ENCODE measurements at regions not wholly inside any gene's neighbourhood (a gene's known extent, or its start where the extent isn't known, plus 50 kb on each side); places are given as distances from the start of the nearest gene placed in this dataset.

GRCh38 chr15:94607176-94607654 is 375.9 kb downstream of the MCTP2 start:
- DNase-seq: no peak

- no peak for DNase-seq
Measured at GRCh38 chr15:94610069-94610468, 378.7 kb downstream of the MCTP2 start.

DNA sequence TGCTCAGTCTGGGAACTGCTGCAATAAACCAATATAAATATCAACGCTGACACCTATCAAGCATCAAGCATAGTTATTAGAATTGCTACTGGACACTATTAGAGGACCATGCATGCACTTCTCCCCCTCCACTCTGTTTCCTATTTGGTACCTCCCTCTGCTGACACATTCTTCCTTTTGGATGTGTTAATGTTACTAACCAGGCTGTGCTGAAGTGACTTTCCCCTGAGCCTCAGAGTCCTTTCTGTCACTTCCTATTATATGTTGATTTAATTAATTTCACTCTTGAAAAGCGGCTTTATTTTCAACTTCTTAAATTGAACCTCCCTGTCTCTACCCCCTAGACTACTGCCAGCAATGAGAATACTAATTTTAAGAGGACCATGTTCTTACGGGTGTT is 379.1 kb downstream of the MCTP2 start:
- DNase-seq: no peak

GRCh38 chr15:94611656-94612055 is 380.3 kb downstream of the MCTP2 start:
- DNase-seq: no peak

- DNase-seq: no peak
Measured at GRCh38 chr15:94615688-94616087, 384.3 kb downstream of the MCTP2 start.

DNA sequence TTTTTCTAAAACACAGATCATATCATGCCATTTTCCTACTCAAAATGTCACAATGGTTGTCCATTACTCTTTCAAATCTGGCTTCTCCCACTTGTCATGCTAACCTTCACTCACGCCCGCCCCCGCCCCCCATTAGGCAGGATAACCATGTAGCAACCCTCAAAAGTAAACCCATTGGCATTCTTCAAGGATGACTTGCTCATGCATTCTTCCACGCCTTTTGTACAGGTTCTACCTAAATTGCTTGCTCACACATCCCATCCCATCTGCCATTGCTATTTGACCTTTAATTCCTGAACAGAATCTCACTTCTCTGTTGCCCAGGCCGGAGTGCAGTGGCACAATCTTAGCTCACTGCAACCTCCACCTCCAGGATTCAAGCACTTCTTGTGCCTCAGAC is 389.3 kb downstream of the MCTP2 start:
- no peak for DNase-seq

DNA sequence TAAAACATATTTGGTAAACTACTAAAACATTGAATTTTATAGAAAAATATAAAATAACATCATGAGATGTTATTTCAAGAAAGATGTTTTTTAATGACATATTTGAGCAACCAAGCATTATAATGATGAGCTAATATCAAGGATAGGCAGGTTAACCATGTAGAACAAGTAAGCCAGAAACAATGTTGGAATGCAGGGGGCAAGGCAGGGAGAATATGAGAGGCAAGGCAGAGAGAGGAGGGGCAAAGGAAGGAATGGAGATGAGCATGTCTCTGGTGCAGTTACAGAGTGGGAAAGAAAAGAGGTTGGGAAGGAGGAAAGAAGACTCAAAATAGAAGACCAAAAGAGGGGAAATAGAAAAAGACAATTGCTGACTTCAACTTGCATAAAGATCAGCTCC is 390.4 kb downstream of the MCTP2 start:
- no peak for DNase-seq

DNA sequence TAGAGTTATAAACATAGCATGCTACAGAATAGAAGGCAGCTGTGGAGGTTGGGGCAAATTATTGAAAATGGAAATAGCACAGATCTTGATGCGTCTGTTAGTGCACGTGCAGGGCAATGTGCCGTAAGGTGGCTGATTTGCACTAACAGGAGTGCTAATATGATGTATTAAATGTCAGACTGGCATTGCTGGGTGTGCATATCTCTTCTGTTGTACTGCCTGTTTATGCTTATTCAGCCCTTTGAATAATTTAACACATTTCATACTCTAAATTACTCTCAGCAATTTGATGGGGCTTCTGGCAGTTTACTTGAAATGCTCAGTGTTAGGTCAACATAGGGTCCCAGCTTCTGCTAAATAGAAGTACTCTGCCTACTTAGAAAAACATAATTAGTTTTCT is 395.6 kb downstream of the MCTP2 start:
- DNase-seq: no peak

DNA sequence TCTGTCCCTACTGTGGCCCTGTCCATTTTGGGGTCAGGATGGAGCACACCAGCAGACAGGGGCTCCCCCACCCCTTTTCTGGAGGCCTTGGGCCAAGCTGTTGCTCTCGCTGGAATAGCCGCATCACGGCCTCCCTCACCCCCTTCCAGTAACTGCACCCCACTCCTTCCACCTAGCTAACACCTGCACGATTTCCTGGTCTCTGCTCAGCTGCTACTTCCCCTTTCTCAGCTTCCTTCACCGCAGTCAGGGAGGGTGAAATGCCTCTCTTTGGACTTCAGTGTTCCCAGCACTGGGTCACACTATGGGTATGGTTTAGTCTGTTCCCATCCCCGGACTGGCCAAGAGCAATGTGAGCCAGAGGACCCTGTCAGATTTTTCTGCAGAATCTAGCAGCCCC is 400.2 kb downstream of the MCTP2 start:
- DNase-seq: no peak

DNA sequence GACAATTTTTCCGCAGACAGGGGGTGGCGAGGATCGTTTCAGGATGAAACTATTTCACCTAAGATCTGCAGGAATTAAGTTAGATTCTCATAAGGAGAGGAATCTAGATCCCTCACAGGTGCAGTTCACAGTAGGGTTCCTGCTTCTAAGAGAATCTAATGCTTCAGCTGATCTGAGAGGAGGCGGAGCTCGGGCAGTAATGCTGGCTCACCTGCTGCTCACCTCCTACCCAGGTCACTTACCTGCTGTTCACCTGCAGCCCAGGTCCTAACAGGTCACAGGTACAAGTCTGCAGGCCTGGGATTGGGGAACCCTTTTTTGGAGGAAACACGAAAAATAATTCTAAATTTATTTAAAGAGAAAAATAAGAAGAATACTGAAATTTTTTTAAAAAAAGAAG is 406.8 kb downstream of the MCTP2 start:
- no peak for DNase-seq

GRCh38 chr15:94639701-94640100 is 408.3 kb downstream of the MCTP2 start:
- no peak for DNase-seq

DNA sequence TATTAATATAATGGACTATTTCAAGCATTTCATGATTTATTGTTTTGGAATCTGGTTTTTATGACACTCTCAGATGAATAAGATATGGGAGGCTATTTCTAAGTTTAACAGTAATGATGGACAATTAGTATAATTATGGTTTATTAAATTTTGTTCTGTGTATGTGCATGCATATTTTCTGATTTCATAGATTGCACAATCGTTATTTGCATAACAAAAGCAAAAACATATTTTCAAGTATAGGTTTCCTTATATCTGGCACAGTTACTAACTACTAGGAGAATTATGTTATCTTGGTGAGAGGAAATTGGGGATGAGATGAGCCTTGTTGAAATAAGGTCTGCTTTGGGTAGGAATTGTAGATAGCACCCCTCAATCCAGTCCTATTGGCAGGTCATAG is 413.1 kb downstream of the MCTP2 start:
- DNase-seq: no peak

- DNase-seq: no peak
Measured at GRCh38 chr15:94653071-94653470, 421.7 kb downstream of the MCTP2 start.

DNA sequence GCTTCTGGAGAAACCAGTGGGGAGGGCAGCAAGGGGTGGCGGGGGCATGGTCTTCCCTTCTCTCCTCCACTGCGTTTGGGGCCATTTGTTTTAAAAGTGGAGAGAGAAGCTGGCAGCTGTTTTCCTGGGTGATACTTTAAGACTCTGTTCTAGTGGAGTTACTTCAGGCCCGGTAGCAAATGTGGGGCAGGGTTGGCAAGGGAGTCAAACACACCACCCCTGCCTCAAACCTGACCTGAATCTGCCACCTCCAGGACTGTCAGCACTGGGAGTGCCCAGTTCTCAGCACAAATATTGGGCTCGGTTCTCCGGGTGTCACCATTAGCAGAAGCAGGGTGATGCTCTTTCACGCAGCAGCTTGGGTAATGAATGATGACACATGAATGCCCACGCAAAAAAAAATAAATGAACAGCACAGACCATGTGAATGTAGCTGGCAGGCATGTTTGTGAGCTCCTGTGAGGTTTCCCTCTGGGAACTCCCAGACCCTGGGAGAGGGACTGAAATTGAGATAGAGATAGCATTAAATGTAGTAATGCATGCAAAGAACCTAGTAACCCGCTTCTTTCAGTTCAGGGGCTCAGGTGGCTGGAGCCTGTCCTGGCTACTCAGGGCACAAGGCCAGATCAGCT is 424.0 kb downstream of the MCTP2 start:
- no peak for DNase-seq

DNA sequence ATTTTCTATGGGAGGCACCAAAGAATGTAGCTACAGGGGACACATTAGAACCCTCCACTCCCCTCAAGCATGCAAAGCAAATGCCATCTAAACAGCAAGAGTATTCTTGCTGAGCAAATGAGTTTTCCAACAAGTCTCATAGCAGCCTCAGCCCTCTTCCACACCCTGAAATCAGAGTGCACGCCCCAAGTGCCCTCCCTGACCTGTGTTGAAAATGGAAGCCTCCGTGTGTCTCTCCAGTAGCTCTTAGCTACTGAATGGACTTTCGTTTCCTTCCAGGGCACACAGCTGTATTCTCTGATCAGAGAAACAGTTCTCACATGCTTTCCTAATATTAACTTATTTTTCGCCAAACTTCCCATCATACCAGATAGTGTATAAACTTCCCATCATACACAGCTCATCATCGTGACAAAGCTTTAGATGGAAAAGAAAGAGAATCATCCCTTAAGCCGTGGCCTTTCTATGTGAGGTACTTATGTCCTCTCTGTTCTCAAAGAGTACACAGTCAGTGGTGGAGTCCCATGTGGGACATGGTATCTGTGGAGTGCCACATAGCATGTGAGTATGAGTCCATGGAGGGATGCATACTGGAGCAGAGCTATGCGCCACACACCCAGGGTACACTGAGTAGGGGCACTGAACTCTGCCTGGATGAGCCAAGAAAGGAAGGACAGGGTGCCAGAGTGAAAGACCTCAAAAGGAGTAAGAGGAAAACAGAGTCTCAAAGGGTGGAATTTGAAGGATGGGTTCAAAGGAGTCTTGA is 434.5 kb downstream of the MCTP2 start:
- DNase-seq: no peak

GRCh38 chr15:94666553-94666952 is 435.2 kb downstream of the MCTP2 start:
- no peak for DNase-seq

GRCh38 chr15:94667109-94667508 is 435.7 kb downstream of the MCTP2 start:
- DNase-seq: no peak

DNA sequence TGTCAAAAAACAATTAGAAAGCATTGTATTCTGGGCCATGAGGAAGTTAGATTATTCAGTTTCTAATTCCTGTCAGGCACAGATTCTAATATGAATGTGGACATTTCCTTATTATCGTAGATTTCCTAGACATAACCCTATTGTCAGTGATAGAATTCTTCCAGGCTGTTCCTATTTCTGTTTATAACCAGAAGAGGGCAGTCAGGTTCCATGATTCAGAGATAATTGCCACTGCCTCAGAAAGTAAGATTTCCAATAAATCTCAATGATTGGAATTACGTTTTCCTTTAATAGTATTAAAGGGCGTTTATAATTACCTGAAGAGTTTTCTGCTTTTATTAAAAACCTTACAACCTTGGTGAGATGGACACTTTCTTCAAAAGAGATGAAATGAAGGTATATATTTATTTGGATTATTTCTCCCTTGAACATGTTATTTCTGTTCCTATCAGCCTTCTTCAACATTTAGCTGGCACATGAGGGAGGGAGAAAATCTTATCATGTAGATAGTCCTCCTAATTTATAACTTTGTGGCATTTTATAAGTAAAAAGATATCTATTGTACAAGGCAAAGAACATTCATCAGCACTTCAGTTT is 439.2 kb downstream of the MCTP2 start:
- DNase-seq: no peak

DNA sequence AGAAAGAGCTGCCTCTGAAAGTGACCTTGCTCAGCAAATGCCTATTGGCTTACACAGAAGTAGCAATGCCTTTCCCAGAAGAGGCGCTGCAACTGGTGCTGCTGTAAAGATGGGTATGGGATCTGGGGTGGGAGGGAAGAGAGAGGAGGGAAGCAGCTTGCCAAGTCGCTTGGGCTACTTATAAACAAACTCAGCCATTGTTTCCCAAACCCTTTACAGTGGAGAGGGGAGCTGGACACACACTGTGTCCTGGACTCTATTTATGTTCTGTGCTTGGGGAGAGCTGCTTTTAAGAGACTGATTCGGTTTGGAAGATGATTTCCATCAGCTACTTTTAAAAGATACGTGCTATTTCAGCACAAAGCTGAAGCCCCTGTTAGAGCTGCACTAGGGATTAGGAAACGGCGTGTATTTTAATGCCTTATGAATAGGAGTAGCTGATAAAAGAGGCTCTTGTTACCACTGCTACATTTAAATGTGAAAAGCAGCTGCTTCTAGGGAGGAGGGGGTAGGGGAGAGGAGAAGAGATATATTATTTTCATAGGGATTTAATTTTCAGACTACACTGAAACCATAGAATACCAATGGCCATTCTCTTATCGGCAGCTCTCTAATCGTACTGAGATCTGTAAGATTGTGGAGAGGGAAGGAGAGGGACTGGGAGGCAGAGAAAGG is 440.6 kb downstream of the MCTP2 start:
- DNase-seq: no peak

DNA sequence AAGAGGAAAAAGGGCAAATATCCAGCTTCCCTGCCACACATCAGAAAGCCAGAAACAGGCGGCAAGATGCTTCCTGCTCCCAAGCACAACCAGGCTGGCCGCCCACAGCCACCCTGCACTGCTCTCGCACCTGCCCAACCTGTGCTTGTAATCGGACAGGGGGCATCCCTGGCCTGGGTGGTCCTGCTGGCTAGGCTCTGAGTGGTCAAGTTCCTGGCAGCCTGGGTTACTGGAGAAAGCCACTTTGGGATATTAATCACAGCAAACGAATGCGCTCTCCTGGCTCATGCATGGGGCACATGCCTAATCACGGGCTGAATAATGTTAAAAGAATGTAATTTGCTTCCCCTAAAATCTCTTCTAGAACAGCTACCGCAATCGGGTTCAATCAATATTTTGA is 442.4 kb downstream of the MCTP2 start:
- DNase-seq: no peak

GRCh38 chr15:94674296-94674695 is 442.9 kb downstream of the MCTP2 start:
- DNase-seq: no peak

GRCh38 chr15:94677202-94677790 is 445.9 kb downstream of the MCTP2 start:
- no peak for DNase-seq

DNA sequence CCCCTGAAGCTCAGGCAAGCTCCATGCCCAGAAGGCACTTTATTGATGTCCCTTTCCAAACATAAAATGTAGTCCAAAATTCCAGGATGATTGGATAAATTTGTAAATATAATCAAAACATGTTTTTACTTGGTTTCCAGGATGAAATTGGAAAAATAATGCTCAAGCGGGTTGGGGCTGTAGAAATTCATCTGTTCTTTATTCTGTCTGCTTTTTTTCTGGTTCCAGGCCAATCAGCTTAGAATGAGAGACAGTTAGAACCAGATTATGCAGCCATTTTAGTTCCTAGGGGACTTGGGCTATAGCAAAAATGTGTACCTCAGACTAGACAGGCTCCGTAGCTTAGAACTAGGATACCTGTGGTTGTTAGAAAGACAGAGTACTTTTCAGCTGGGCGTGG is 450.8 kb downstream of the MCTP2 start:
- DNase-seq: no peak

Measured in activated CD4-positive, alpha-beta T cell treated with anti-CD3 and anti-CD28 coated beads for 1 hour (primary cell).